ENCODE measurements at regions not wholly inside any gene's neighbourhood (a gene's known extent, or its start where the extent isn't known, plus 50 kb on each side); places are given as distances from the start of the nearest gene placed in this dataset.
"Not testable (repeated sequence)": the region's sequence is repeated elsewhere in the genome, so short reads cannot be mapped to it uniquely, and the experiment has no call there.

DNA sequence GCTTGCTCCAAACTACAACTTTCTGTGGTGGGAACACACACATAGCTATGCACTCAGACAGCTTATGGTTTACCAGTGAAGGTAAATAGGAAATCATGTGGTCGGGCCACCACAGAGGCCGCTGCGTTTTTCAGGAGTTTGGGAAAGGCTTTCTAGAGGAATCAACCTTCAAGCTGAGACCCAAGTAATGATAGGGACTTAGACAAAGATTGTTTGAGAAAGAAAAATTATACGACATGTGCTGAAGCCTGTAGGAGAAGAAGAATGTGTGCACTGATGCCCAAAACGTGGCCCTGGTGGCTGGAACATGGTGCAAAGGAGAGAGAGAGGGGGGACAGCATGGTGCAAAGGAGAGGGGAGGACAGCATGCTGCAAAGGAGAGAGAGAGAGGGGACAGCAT is 61.2 kb upstream of the VIPR2 start:
- DNase-seq (no peak), ATAC-seq (no peak)
- no peaks in the 10 kb centered on the region for H3K36me3 Mint-ChIP-seq (ENCODE audit: low read depth)
- H3K4me1 Mint-ChIP-seq = peaks cover 5% of the 10 kb centered on the region
- intact Hi-C loops (cut with DNase I, micrococcal nuclease) = no loop called here
- H3K27me3 Mint-ChIP-seq = no peaks in the 10 kb centered on the region
- no peaks in the 10 kb centered on the region for H3K9me3 Mint-ChIP-seq (ENCODE audit: low read depth)
- CTCF ChIA-PET = no interaction called here
- POLR2A ChIA-PET = no interaction called here
- no peak overlapping the region for H3K27ac Mint-ChIP-seq
- H3K4me3 Mint-ChIP-seq = no peak overlapping the region

DNA sequence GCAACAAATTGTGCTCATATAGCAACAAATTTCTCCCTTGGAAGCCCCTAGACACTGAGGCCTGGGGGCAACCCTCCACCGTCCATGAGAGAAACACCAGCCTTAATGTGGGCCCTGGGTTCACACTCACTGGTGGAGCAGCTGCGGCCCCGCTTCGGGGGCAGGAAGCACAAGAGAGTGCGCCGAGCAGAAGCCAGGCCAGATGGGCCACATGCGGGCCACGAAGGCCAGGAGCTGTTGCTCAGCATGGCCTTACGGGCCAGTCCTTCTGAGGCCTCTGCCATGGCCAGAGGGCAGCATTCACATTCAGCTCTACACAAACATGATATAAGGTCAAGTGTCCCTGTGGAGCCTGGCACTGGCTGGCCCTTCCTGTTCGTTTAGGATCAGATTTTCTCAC is 60.0 kb upstream of the VIPR2 start:
- Mint-ChIP-seq H3K27ac (no peak overlapping the region), H3K4me3 (no peak overlapping the region), H3K27me3 (no peaks in the 10 kb centered on the region), H3K9me3 (ENCODE audit: low read depth) (no peaks in the 10 kb centered on the region), H3K36me3 (ENCODE audit: low read depth) (no peaks in the 10 kb centered on the region), H3K4me1 (peaks cover 2% of the 10 kb centered on the region)
- DNase-seq = no peak
- POLR2A ChIA-PET = no interaction called here
- ATAC-seq = no peak
- CTCF ChIA-PET = no interaction called here
- intact Hi-C loops (cut with DNase I, micrococcal nuclease) = no loop called here

DNA sequence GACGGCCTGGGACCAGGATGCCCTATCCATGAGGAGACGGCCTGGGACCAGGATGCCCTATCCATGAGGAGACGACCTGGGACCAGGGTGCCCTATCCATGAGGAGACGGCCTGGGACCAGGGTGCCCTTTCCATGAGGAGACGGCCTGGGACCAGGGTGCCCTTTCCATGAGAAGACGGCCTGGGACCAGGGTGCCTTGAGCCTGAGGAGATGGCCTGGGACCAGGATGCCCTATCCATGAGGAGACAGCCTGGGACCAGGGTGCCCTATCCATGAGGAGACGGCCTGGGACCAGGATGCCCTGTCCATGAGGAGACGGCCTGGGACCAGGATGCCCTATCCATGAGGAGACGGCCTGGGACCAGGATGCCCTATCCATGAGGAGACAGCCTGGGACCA is 58.6 kb upstream of the VIPR2 start:
- CTCF ChIA-PET; H3K27me3 Mint-ChIP-seq; H3K9me3 Mint-ChIP-seq (ENCODE audit: low read depth); ATAC-seq; H3K4me1 Mint-ChIP-seq; H3K36me3 Mint-ChIP-seq (ENCODE audit: low read depth); intact Hi-C loops (cut with DNase I, micrococcal nuclease); H3K27ac Mint-ChIP-seq; H3K4me3 Mint-ChIP-seq; DNase-seq; POLR2A ChIA-PET: not testable (repeated sequence)

GRCh38 chr7:159201722-159202330 is 57.2 kb upstream of the VIPR2 start:
- H3K4me1 Mint-ChIP-seq = peaks cover 20% of the 10 kb centered on the region
- H3K27me3 Mint-ChIP-seq = no peaks in the 10 kb centered on the region
- ChIA-PET POLR2A (no interaction called here), CTCF (no interaction called here)
- no peaks in the 10 kb centered on the region for H3K36me3 Mint-ChIP-seq (ENCODE audit: low read depth)
- ATAC-seq (no peak), DNase-seq (peak; percentile 35)
- H3K9me3 Mint-ChIP-seq (ENCODE audit: low read depth) = no peaks in the 10 kb centered on the region
- intact Hi-C loops (cut with DNase I, micrococcal nuclease) = no loop called here
- no peak overlapping the region for H3K27ac Mint-ChIP-seq
- no peak overlapping the region for H3K4me3 Mint-ChIP-seq

DNA sequence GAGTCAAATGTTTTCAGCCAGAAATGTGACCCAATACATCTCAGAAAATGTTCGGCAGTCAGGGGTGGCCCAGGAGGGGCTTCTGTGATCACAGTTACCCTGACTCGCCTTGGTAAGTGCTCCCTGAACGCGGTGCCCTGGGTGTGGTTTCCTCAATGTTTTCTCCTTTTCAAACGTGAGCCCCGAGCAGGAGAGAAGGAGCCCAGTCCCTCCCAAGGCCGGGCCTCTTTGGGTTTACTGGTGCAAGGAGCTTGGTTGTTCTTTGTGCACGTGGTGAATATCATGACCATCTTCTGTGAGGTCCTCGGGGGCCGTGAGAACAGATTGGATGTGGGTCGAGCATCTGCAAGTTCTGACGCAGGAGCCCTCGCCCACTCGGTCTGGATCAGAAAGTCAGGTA is 55.8 kb upstream of the VIPR2 start:
- no peaks in the 10 kb centered on the region for H3K36me3 Mint-ChIP-seq (ENCODE audit: low read depth)
- no peak overlapping the region for H3K4me3 Mint-ChIP-seq
- POLR2A ChIA-PET = no interaction called here
- H3K27me3 Mint-ChIP-seq = no peaks in the 10 kb centered on the region
- H3K4me1 Mint-ChIP-seq = peaks cover 28% of the 10 kb centered on the region
- intact Hi-C loops (cut with DNase I, micrococcal nuclease) = no loop called here
- CTCF ChIA-PET = no interaction called here
- ATAC-seq (no peak), DNase-seq (no peak)
- no peak overlapping the region for H3K27ac Mint-ChIP-seq
- no peaks in the 10 kb centered on the region for H3K9me3 Mint-ChIP-seq (ENCODE audit: low read depth)

- Mint-ChIP-seq H3K27me3 (no peaks in the 10 kb centered on the region), H3K4me3 (peak overlapping the region; percentile 59), H3K9me3 (ENCODE audit: low read depth) (no peaks in the 10 kb centered on the region), H3K27ac (peak overlapping the region; percentile 96), H3K36me3 (ENCODE audit: low read depth) (no peaks in the 10 kb centered on the region), H3K4me1 (peaks cover 33% of the 10 kb centered on the region)
- CTCF ChIA-PET = interaction anchor here (0.6 to 1.3 kb wide), 4 partner anchors 10 to 221 kb away, joined by 3 to 4 read pairs (median 4); no protein-coding TSS in a partner anchor
- POLR2A ChIA-PET = interaction anchor here (1.0 kb wide), 1 partner anchor 9 kb away, joined by 3 read pairs; no protein-coding TSS in a partner anchor
- ATAC-seq = no peak
- DNase-seq = no peak
- intact Hi-C loops (cut with DNase I, micrococcal nuclease) = no loop called here
Observed at GRCh38 chr7:159198016-159198724, 53.5 kb upstream of the VIPR2 start.

GRCh38 chr7:159197066-159197975 is 52.7 kb upstream of the VIPR2 start:
- peak; percentile 93 for ATAC-seq
- H3K36me3 Mint-ChIP-seq (ENCODE audit: low read depth) = no peaks in the 10 kb centered on the region
- H3K27me3 Mint-ChIP-seq = no peaks in the 10 kb centered on the region
- CTCF ChIA-PET = interaction anchor here (0.6 to 1.3 kb wide), 6 partner anchors 10 to 244 kb away, joined by 3 to 4 read pairs (median 4); partner anchors contain the start of gene VIPR2
- peak overlapping the region; percentile 59 for H3K4me3 Mint-ChIP-seq
- POLR2A ChIA-PET = interaction anchor here (0.7 to 1.0 kb wide), 3 partner anchors 10 to 180 kb away, joined by 3 to 4 read pairs (median 3); no protein-coding TSS in a partner anchor
- intact Hi-C loops (cut with DNase I, micrococcal nuclease) = no loop called here
- no peaks in the 10 kb centered on the region for H3K9me3 Mint-ChIP-seq (ENCODE audit: low read depth)
- H3K4me1 Mint-ChIP-seq = peaks cover 33% of the 10 kb centered on the region
- H3K27ac Mint-ChIP-seq = peak overlapping the region; percentile 96
- peak; percentile 68 for DNase-seq

DNA sequence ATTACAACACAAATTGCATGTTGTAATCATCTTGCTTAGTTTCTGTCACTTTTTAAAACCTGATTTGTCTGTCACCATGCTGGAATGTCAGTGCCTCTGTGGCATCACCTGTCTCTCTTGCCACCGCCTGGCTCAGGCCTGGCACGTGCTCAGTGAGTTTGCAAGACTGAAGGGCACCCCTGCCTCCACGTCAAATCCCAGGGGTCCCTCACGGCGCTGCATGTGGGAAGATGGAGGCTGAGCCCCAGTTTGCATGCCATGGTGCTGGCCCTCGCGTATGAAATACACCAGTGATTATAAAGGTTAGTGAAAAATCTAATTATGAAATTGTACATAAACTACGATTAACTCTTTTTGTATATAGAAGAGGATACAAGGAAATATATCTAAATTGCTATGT is 51.9 kb upstream of the VIPR2 start:
- H3K4me3 Mint-ChIP-seq = no peak overlapping the region

GRCh38 chr7:159195946-159196345 is 51.3 kb upstream of the VIPR2 start:
- intact Hi-C loops (cut with DNase I, micrococcal nuclease) = no loop called here

More for the DNA sequence above, 51.9 kb upstream of the VIPR2 start:
- Mint-ChIP-seq H3K36me3 (ENCODE audit: low read depth) (no peaks in the 10 kb centered on the region), H3K27me3 (no peaks in the 10 kb centered on the region), H3K27ac (peak overlapping the region; percentile 96), H3K9me3 (ENCODE audit: low read depth) (no peaks in the 10 kb centered on the region), H3K4me1 (peaks cover 33% of the 10 kb centered on the region)
- no peak for ATAC-seq
- intact Hi-C loops (cut with DNase I, micrococcal nuclease) = no loop called here
- CTCF ChIA-PET = interaction anchor here (0.6 to 0.9 kb wide), 2 partner anchors 11 to 52 kb away, joined by 3 to 4 read pairs; partner anchors contain the start of gene VIPR2
- DNase-seq = no peak
- POLR2A ChIA-PET = interaction anchor here (0.7 kb wide), 1 partner anchor 179 kb away, joined by 4 read pairs; no protein-coding TSS in a partner anchor

More at GRCh38 chr7:159195946-159196345, 51.3 kb upstream of the VIPR2 start:
- ChIA-PET POLR2A (no interaction called here), CTCF (no interaction called here)
- no peaks in the 10 kb centered on the region for H3K27me3 Mint-ChIP-seq
- no peak overlapping the region for H3K4me3 Mint-ChIP-seq
- no peaks in the 10 kb centered on the region for H3K9me3 Mint-ChIP-seq (ENCODE audit: low read depth)
- DNase-seq (peak; percentile 36), ATAC-seq (peak; percentile 20)
- peaks cover 33% of the 10 kb centered on the region for H3K4me1 Mint-ChIP-seq
- H3K36me3 Mint-ChIP-seq (ENCODE audit: low read depth) = no peaks in the 10 kb centered on the region
- H3K27ac Mint-ChIP-seq = no peak overlapping the region
